ENCODE measurements at regions not wholly inside any gene's neighbourhood (a gene's known extent, or its start where the extent isn't known, plus 50 kb on each side); places are given as distances from the start of the nearest gene placed in this dataset.

DNA sequence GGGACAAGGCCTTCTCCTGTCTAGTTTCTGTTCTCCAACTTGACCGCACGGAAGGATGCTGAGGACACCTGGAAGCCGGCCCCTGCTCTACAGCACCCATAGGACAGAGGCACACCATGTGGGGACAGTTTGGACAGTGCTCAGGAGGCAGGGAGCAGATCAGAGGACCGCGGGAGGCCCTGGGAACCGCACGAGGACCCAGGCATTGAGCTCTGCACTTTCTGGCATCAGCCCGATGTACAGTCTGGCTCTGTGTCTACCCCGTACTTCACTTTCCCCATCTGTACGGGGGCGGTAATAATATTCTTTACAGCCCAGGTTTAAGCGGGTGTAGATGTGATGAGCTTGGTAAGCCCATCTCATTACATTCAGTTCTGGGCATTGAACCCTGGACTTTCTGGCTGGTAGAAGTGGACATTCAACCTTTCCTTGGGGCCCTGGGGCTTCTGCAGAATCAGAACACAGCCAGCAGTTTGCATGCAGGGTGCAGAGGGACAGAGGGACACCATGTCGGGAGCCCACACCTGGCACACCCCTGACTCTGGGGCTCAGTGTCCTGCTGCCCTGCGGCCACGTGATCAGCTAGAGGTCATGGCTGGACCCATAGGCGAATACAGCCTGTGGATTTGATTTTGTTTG is 258.7 kb downstream of the SEC14L1 start:
- DNase-seq = no peak

DNA sequence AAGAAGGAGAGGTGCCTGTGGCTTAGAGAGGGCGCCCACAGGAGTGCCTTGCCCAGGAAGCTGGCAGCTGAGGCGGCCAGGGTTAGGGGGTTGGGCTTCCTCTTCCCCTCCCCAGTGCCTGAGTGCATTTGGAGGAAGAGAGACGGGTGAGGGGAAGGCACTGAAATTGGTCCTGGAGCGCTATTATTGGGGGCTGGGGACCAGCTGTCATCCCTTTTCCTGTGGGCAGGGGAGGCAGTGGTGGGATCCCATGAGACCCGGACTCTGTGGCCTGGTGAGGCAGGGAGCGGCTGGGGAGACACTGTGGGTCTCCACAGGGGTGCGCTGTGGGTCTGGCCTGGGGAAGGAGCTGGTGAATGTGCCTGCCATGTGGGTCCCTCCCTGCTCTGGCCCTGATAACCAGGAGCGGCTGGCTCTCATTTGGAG is 259.7 kb downstream of the SEC14L1 start:
- DNase-seq = peak; percentile 69

DNA sequence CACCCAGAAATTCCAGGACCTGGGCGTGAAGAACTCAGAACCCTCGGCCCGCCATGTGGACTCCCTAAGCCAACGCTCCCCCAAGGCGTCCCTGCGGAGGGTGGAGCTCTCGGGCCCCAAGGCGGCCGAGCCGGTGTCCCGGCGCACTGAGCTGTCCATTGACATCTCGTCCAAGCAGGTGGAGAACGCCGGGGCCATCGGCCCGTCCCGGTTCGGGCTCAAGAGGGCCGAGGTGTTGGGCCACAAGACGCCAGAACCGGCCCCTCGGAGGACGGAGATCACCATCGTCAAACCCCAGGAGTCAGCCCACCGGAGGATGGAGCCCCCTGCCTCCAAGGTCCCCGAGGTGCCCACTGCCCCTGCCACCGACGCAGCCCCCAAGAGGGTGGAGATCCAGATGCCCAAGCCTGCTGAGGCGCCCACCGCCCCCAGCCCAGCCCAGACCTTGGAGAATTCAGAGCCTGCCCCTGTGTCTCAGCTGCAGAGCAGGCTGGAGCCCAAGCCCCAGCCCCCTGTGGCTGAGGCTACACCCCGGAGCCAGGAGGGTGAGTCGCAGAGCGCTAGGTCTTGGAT is 261.5 kb downstream of the SEC14L1 start:
- no peak for DNase-seq

- DNase-seq = no peak
Observed at GRCh38 chr17:77403854-77404253, 263.1 kb downstream of the SEC14L1 start.

GRCh38 chr17:77404812-77405581 is 264.2 kb downstream of the SEC14L1 start:
- peak; percentile 71 for DNase-seq

- DNase-seq = no peak
Observed at GRCh38 chr17:77405867-77406732, 265.3 kb downstream of the SEC14L1 start.

DNA sequence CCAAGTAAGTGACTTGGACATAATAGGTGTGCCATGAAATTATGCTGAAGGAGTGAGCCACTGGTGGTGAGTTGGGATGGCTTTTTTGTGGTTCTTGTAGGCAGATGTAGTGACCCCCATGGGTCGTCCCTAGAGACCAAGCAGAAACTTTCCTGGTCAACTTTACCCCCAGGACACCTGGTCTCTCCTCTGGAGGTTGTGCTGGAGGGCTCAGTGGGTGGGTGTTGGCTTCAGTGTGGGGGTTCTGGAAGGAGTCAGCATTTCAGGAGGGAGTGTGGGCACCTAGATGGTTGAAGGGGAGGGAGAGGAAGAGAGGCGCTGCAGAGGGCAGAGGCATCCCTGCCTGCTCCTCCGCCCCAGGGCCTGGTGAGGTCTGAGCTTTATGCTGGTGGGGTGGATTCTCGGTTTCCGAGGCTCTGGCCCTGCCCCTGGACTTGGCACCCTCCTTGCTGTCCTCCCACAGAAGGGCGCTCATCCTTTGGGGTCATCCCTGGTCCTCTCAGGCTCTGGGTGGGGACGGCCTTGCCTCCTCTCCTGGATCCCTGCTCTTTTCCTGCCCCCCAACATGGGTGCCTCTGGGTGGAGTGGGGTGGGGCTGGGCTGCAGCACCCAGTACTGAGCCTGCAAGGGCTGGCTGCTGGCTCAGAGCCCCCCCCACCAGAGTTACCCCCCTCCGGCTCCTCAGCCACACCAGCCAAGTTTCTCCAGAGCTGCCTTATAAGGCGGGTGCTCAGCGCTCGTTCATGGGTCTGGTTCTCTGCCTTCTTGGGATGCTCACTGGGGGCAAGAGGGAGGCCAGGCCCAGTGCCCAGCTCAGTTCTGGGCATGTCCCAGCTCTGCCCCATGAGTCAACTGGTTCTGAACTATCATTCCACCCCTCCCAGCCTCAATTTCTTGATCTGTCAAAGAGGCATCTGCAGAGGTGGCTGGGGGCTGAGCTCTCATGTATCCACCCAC is 266.8 kb downstream of the SEC14L1 start:
- DNase-seq = no peak

DNA sequence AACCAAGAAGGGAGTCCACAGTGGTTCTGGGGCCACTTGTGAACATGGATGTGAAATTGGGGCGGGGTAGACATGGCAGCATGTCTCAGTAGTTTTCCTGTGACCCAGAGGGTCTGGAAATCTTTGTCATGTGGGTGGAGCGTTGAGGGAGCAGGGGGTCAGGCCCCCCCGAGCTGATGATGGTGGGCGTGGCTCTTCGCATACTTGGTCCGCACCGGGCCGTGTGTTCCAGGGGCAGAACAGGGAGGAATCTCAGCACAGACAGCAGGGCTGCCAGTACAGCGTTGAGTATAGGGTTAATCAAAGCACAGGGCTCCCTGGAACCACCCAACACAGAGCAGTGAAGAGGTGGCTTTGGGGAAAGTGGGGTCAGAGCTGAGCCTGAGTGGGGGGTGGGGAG is 267.5 kb downstream of the SEC14L1 start:
- no peak for DNase-seq

- no peak for DNase-seq
Observed at GRCh38 chr17:77409282-77410161, 268.8 kb downstream of the SEC14L1 start.

- DNase-seq = no peak
Observed at GRCh38 chr17:77410470-77410869, 269.7 kb downstream of the SEC14L1 start.

DNA sequence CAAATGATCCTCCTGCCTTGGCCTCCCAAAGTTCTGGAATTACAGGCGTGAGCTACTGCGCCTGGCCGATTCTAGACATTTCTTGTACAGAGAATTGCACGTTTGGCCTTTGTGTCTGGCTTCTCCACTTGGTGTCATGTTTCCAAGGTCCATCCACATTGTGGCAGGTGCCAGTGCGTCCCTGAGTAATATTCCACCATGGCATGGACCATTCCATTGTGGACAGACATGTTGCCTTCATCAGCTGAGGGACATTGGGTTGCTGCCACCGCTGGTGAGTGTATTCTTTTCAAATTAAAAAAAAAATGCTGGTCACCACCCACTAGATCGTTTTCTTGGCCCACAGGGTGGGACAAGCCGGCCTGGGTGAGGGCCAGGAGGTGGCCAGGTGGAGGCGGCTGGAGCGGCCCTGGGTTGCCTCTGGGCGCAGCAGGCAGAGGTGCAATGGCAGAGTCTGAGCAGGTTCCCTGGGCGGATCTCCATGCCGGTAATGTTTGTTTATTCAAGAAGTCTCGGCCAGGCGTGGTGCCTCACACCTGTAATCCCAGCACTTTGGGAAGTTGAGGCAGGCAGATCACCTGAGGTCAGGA is 274.1 kb downstream of the SEC14L1 start:
- DNase-seq = no peak

GRCh38 chr17:77416105-77416713 is 275.4 kb downstream of the SEC14L1 start:
- no peak for DNase-seq

DNA sequence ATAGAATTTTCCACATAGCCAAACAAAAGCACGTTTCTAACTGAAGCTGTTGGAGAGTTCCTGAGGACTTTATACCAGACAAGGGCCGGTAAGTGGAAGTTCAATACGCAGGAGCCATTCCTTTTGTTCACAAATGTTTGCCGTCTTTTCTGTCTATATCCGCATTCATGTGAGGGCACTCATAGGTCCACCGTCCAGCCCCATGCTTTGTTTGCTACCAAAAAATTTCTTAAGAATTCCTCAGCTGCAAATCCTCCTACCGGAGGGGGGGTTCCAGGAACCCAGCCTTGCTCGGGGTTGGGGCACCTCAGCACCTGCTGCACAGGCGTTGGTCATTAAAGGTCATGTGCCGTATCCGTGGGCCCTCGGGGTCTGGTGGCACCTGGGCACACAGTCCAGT is 276.8 kb downstream of the SEC14L1 start:
- no peak for DNase-seq

DNA sequence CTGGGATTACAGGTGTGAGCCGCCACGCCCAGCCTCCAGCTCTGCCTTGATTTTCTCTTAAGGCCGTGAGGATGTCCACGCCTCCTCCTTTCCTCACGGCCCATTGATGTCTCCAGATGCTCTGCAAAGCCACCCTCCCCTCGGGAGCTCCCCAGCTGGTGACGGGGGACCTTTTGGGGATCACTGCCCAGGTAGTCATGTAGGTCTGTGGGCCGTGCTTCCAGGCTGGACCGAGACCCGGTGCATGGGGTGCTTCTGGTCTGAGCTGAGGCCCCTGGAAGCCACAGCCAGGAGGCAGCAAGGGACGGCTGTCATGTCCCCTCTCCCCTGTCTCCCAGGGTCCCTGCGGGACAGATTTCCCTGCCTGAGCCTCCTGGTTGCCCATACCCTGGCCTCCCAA is 277.8 kb downstream of the SEC14L1 start:
- no peak for DNase-seq

DNA sequence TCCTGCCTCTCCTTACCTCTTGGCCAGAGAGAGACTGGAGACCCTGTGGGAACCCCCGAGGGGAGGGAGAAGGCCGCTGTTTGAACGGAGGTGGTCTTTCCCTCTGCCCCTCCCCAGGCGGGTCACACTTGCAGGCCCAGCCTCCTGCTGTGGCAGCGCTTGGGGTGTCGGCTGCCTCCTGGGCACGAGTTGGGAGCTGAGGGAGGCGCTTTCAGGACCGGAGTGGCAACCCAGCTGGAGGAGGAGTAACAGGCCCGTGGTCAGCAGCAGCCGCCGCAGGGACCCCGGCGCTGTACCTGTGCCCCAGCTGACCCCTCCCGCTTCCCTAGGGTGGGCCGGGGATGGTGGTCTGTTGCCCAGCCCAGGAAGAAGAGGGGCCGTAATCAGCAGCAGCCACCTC is 278.3 kb downstream of the SEC14L1 start:
- DNase-seq = no peak

GRCh38 chr17:77419547-77420094 is 278.9 kb downstream of the SEC14L1 start:
- DNase-seq = no peak

DNA sequence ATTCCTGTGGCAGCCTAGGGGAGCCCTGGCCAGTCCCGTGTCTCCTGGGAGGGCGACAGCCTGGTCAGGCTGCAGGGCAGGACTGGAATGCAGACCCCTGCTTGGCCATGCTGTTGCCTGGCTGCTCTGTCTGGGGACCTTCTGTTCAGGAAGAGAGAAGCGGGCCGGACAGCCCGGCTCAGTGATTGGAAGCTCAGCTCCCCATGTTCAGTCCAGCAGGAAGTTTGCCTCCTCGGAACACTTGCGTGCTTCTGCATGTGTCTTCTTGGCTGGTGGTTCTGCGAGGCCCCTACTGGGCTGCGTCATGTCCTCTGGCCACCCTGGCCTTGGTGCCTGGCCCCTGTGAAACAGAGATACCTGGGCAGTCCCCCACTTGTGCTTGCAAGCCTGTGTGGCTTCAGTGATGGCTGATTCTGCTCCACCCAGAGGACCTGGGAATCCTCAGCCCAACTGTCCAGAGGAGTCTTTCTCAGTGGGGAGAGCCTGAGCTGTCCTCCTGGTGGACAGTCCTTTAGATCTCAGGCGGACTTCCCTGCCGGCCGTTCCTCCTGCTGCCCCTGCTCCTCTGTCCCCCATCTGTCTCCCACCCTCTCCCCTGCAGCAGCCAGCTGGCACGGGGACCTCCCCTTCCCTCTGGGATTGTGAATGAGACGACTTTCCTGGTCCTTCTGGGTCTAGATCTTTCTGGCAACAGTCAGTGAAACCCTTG is 279.5 kb downstream of the SEC14L1 start:
- no peak for DNase-seq

- peak; percentile 66 for DNase-seq
Observed at GRCh38 chr17:77420804-77421629, 280.2 kb downstream of the SEC14L1 start.
